CD4-positive, alpha-beta memory T cell (primary cell): ENCODE measurements at regions not wholly inside any gene's neighbourhood (a gene's known extent, or its start where the extent isn't known, plus 50 kb on each side); places are given as distances from the start of the nearest gene placed in this dataset.

ENCODE experiments used
- CTCF ChIA-PET: fragments of 350-600 bp; sonication (Branson Sonifier 250); formaldehyde crosslinking; loops from one replicate; lab custom pipeline; 2021; ENCODE audit warnings: inconsistent platforms; ENCODE audit not compliant: partially characterized antibody; lab: Charles Lee
- POLR2A ChIA-PET: fragments of 350-600 bp; sonication (Branson Sonifier 250); formaldehyde crosslinking; loops from one replicate; lab custom pipeline; 2021; ENCODE audit not compliant: partially characterized antibody; lab: Charles Lee
- DNase-seq, 5 donors: peaks; one replicate each; pipeline versions ENCODE4 v3.0.0 to v3.0.0-alpha.2; 2020 to 2022; ENCODE audit warnings: mixed read lengths in 1 of 5
- H3K27ac ChIP-seq: one replicate; pipeline ENCODE4 v1.7.0; 2013; ENCODE audit warnings: low read depth, low read length
- H3K27me3 ChIP-seq: 2 replicates; pipeline ENCODE4 v1.7.0; 2013; ENCODE audit warnings: mild to moderate bottlenecking, low read length, moderate library complexity; ENCODE audit not compliant: insufficient read depth
- H3K36me3 ChIP-seq: 2 replicates; pipeline ENCODE4 v1.7.0; 2013; ENCODE audit warnings: mild to moderate bottlenecking, low read length, moderate library complexity; ENCODE audit not compliant: insufficient read depth
- H3K4me1 ChIP-seq: 2 replicates; pipeline ENCODE4 v1.7.0; 2013; ENCODE audit warnings: mild to moderate bottlenecking, low read length, moderate library complexity; ENCODE audit not compliant: insufficient read depth
- H3K4me3 ChIP-seq, 2 donors: one replicate each; pipeline ENCODE4 v1.7.0; 2013; ENCODE audit warnings: low read length in 2 of 2, mild to moderate bottlenecking in 1 of 2
- H3K9me3 ChIP-seq, 2 donors: one replicate each; pipeline ENCODE4 v1.7.0; 2013; ENCODE audit warnings: low read length in 2 of 2, control low read depth in 1 of 2; ENCODE audit not compliant: control insufficient read depth in 1 of 2
- H3K27ac Mint-ChIP-seq, 7 donors: one replicate each; pipeline ENCODE4 v1.8.0; 2020 to 2021; ENCODE audit warnings: mixed read lengths in 7 of 7, mild to moderate bottlenecking in 6 of 7, inconsistent platforms in 3 of 7, moderate library complexity in 3 of 7
- H3K27me3 Mint-ChIP-seq, 2 donors: one replicate each; pipeline ENCODE4 v1.8.0; 2020 to 2021; ENCODE audit warnings: mixed read lengths in 2 of 2
- H3K36me3 Mint-ChIP-seq, 2 donors: one replicate each; pipeline ENCODE4 v1.8.0; 2020 to 2021; ENCODE audit warnings: mixed read lengths in 2 of 2, inconsistent platforms in 1 of 2, mild to moderate bottlenecking in 1 of 2
- H3K4me1 Mint-ChIP-seq, 4 donors: one replicate each; pipeline ENCODE4 v1.8.0; 2020 to 2021; ENCODE audit warnings: mixed read lengths in 4 of 4, mild to moderate bottlenecking in 1 of 4
- H3K4me3 Mint-ChIP-seq, 8 donors: one replicate each; pipeline ENCODE4 v1.8.0; 2020 to 2021; ENCODE audit warnings: mixed read lengths in 8 of 8, mild to moderate bottlenecking in 7 of 8, moderate library complexity in 6 of 8, inconsistent platforms in 3 of 8
- H3K9me3 Mint-ChIP-seq, 8 donors: one replicate each; pipeline ENCODE4 v1.8.0; 2020 to 2021; ENCODE audit warnings: mixed read lengths in 8 of 8, mild to moderate bottlenecking in 5 of 8, inconsistent platforms in 3 of 8, moderate library complexity in 1 of 8
- intact Hi-C: fragments of 100-400 bp; cut with micrococcal nuclease; formaldehyde crosslinking; loops from one replicate; pipeline ENCODE4 v1.15.1; 2023

GRCh38 chr13:88136098-88136790 is 465.1 kb downstream of the SLITRK5 start:
- DNase-seq, result no peak
- no peak overlapping the region for H3K4me3 Mint-ChIP-seq
- ChIA-PET POLR2A (no interaction called here), CTCF (no interaction called here)
- Histone ChIP-seq H3K27ac (no peak overlapping the region), H3K9me3 (no peaks in the 10 kb centered on the region), H3K27me3 (no peaks in the 10 kb centered on the region), H3K4me1 (no peaks in the 10 kb centered on the region), H3K4me3 (no peak overlapping the region), H3K36me3 (no peaks in the 10 kb centered on the region)
- H3K36me3 Mint-ChIP-seq, result no peaks in the 10 kb centered on the region
- H3K4me1 Mint-ChIP-seq, result no peaks in the 10 kb centered on the region
- H3K9me3 Mint-ChIP-seq, result peaks cover 3 to 16% (median 10%) of the 10 kb centered on the region in 8 donors
- H3K27me3 Mint-ChIP-seq, result no peaks in the 10 kb centered on the region
- no peak overlapping the region for H3K27ac Mint-ChIP-seq
- intact Hi-C loops, result no loop called here

GRCh38 chr13:88142653-88143052 is 471.5 kb downstream of the SLITRK5 start:
- no peak overlapping the region for H3K27ac ChIP-seq
- DNase-seq, result no peak
- H3K36me3 ChIP-seq, result no peaks in the 10 kb centered on the region
- Mint-ChIP-seq H3K4me1 (no peaks in the 10 kb centered on the region), H3K9me3 (peaks cover 0 to 9% (median 5%) of the 10 kb centered on the region in 8 donors), H3K27me3 (no peaks in the 10 kb centered on the region), H3K4me3 (peak overlapping the region in 1 of 8 donors; percentile 32), H3K27ac (no peak overlapping the region), H3K36me3 (no peaks in the 10 kb centered on the region)
- H3K4me3 ChIP-seq, result no peak overlapping the region
- peaks cover 0 to 7% of the 10 kb centered on the region in 2 donors for H3K9me3 ChIP-seq
- no peaks in the 10 kb centered on the region for H3K27me3 ChIP-seq
- intact Hi-C loops, result no loop called here
- CTCF ChIA-PET, result no interaction called here
- POLR2A ChIA-PET, result no interaction called here
- no peaks in the 10 kb centered on the region for H3K4me1 ChIP-seq

- H3K9me3 Mint-ChIP-seq, result peaks cover 0 to 9% (median 4%) of the 10 kb centered on the region in 8 donors
- Histone ChIP-seq H3K9me3 (peaks cover 0 to 7% of the 10 kb centered on the region in 2 donors), H3K27me3 (no peaks in the 10 kb centered on the region), H3K4me1 (no peaks in the 10 kb centered on the region), H3K27ac (no peak overlapping the region), H3K36me3 (no peaks in the 10 kb centered on the region), H3K4me3 (no peak overlapping the region)
- ChIA-PET POLR2A (no interaction called here), CTCF (no interaction called here)
- H3K27me3 Mint-ChIP-seq, result no peaks in the 10 kb centered on the region
- no peak overlapping the region for H3K4me3 Mint-ChIP-seq
- DNase-seq, result no peak
- no peaks in the 10 kb centered on the region for H3K4me1 Mint-ChIP-seq
- no peaks in the 10 kb centered on the region for H3K36me3 Mint-ChIP-seq
- intact Hi-C loops, result no loop called here
- no peak overlapping the region for H3K27ac Mint-ChIP-seq
Observed at GRCh38 chr13:88144580-88144979, 473.4 kb downstream of the SLITRK5 start.

GRCh38 chr13:88153353-88153752 is 482.2 kb downstream of the SLITRK5 start:
- H3K27ac Mint-ChIP-seq, result no peak overlapping the region
- H3K36me3 Mint-ChIP-seq, result no peaks in the 10 kb centered on the region
- H3K27ac ChIP-seq, result no peak overlapping the region
- H3K27me3 ChIP-seq, result no peaks in the 10 kb centered on the region
- H3K4me3 Mint-ChIP-seq, result no peak overlapping the region
- H3K27me3 Mint-ChIP-seq, result no peaks in the 10 kb centered on the region
- intact Hi-C loops, result no loop called here
- ChIA-PET CTCF (interaction anchor here (1.4 kb wide), 1 partner anchor 12 kb away, joined by 4 read pairs; no protein-coding TSS in a partner anchor), POLR2A (no interaction called here)
- peaks cover 0 to 4% of the 10 kb centered on the region in 2 donors for H3K9me3 ChIP-seq
- H3K9me3 Mint-ChIP-seq, result peaks cover 0 to 11% (median 2%) of the 10 kb centered on the region in 8 donors
- no peaks in the 10 kb centered on the region for H3K4me1 ChIP-seq
- H3K4me1 Mint-ChIP-seq, result no peaks in the 10 kb centered on the region
- no peak for DNase-seq
- no peak overlapping the region for H3K4me3 ChIP-seq
- H3K36me3 ChIP-seq, result no peaks in the 10 kb centered on the region

- CTCF ChIA-PET, result interaction anchor here (1.4 kb wide), 1 partner anchor 13 kb away, joined by 4 read pairs; no protein-coding TSS in a partner anchor
- H3K4me1 Mint-ChIP-seq, result no peaks in the 10 kb centered on the region
- intact Hi-C loops, result no loop called here
Observed at GRCh38 chr13:88154001-88154400, 482.8 kb downstream of the SLITRK5 start.

GRCh38 chr13:88162076-88162702 is 491.0 kb downstream of the SLITRK5 start:
- ChIA-PET CTCF (no interaction called here), POLR2A (no interaction called here)
- no peaks in the 10 kb centered on the region for H3K27me3 ChIP-seq
- no peak overlapping the region for H3K4me3 ChIP-seq
- Mint-ChIP-seq H3K27ac (no peak overlapping the region), H3K4me3 (no peak overlapping the region), H3K36me3 (no peaks in the 10 kb centered on the region), H3K4me1 (no peaks in the 10 kb centered on the region), H3K27me3 (no peaks in the 10 kb centered on the region), H3K9me3 (peaks cover 0 to 10% (median 3%) of the 10 kb centered on the region in 8 donors)
- intact Hi-C loops, result no loop called here
- DNase-seq, result no peak
- no peak overlapping the region for H3K27ac ChIP-seq
- H3K36me3 ChIP-seq, result no peaks in the 10 kb centered on the region
- peaks cover 0 to 4% of the 10 kb centered on the region in 2 donors for H3K9me3 ChIP-seq
- no peaks in the 10 kb centered on the region for H3K4me1 ChIP-seq

More at GRCh38 chr13:88154001-88154400, 482.8 kb downstream of the SLITRK5 start:
- H3K27ac ChIP-seq, result no peak overlapping the region
- H3K27me3 ChIP-seq, result no peaks in the 10 kb centered on the region
- H3K4me3 ChIP-seq, result no peak overlapping the region
- no peak overlapping the region for H3K4me3 Mint-ChIP-seq
- DNase-seq, result no peak
- peaks cover 0 to 4% of the 10 kb centered on the region in 2 donors for H3K9me3 ChIP-seq
- H3K36me3 ChIP-seq, result no peaks in the 10 kb centered on the region
- no peak overlapping the region for H3K27ac Mint-ChIP-seq
- H3K4me1 ChIP-seq, result no peaks in the 10 kb centered on the region
- POLR2A ChIA-PET, result no interaction called here
- H3K36me3 Mint-ChIP-seq, result no peaks in the 10 kb centered on the region
- H3K9me3 Mint-ChIP-seq, result peaks cover 0 to 11% (median 2%) of the 10 kb centered on the region in 8 donors
- no peaks in the 10 kb centered on the region for H3K27me3 Mint-ChIP-seq

GRCh38 chr13:88176231-88176630 is 505.1 kb downstream of the SLITRK5 start:
- H3K9me3 Mint-ChIP-seq, result peaks cover 0 to 14% (median 4%) of the 10 kb centered on the region in 8 donors
- no peaks in the 10 kb centered on the region for H3K27me3 Mint-ChIP-seq
- Histone ChIP-seq H3K27me3 (no peaks in the 10 kb centered on the region), H3K27ac (no peak overlapping the region), H3K4me3 (no peak overlapping the region), H3K36me3 (no peaks in the 10 kb centered on the region), H3K4me1 (no peaks in the 10 kb centered on the region), H3K9me3 (no peaks in the 10 kb centered on the region)
- no peaks in the 10 kb centered on the region for H3K36me3 Mint-ChIP-seq
- ChIA-PET POLR2A (no interaction called here), CTCF (no interaction called here)
- H3K4me3 Mint-ChIP-seq, result no peak overlapping the region
- H3K27ac Mint-ChIP-seq, result no peak overlapping the region
- DNase-seq, result no peak
- intact Hi-C loops, result no loop called here
- H3K4me1 Mint-ChIP-seq, result no peaks in the 10 kb centered on the region
